Upper lobe of right lung (tissue), 1 donor: ENCODE measurements at regions not wholly inside any gene's neighbourhood (a gene's known extent, or its start where the extent isn't known, plus 50 kb on each side); places are given as distances from the start of the nearest gene placed in this dataset.

Experiments
- ATAC-seq: fragments of 200-7000 bp; cut with Tn5 transposase; one replicate; pipeline ENCODE4 v1.9.1; 2020; ENCODE audit warnings: mild to moderate bottlenecking, moderate library complexity
- DNase-seq: peaks from one replicate; pipeline ENCODE4 v3.0.0-alpha.2; 2020
- H3K27ac ChIP-seq: fragments of 200-600 bp; one replicate; pipeline ENCODE4 v1.8.0; 2022
- H3K27me3 ChIP-seq: fragments of 200-600 bp; one replicate; pipeline ENCODE4 v1.8.0; 2022; ENCODE audit warnings: mild to moderate bottlenecking
- H3K36me3 ChIP-seq: fragments of 200-600 bp; one replicate; pipeline ENCODE4 v1.8.0; 2022
- H3K4me1 ChIP-seq: fragments of 200-600 bp; one replicate; pipeline ENCODE4 v1.8.0; 2022
- H3K4me3 ChIP-seq: fragments of 200-600 bp; one replicate; pipeline ENCODE4 v1.8.0; 2022; ENCODE audit warnings: mild to moderate bottlenecking
- H3K9me3 ChIP-seq: fragments of 200-600 bp; one replicate; pipeline ENCODE4 v1.8.0; 2022
- intact Hi-C: fragments of 100-400 bp; cut with DNase I; formaldehyde crosslinking; loops from one replicate; pipeline ENCODE4 v1.11.0; 2022
- TF ChIP-seq, protein P1 (sequence below): fragments of 200-600 bp; IDR thresholded peaks from one replicate; pipeline ENCODE4 v1.8.0; 2022; ENCODE audit warnings: antibody characterized with exemption
- donor health status: DM: no; HTN: yes; CAD: no; lungs with severe emphysema.

DNA sequence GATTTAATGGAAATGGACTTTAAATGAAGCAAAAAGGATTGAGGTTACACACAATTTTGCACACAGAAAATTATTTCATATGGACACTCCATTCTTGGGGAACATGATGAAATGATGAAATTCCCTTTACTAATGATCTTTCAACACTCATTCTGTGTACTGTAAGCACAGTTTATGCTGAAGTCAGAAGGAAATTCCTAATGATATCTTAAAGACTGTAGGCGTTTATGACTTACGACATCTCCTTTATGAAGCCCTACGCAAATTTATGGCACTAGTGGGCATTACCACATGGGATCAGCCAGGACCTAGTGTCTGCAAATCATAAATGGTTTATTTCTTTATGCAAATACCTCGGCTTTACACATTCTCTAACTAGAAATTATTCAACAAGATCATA is 97.9 kb upstream of the SOX5 start:
- H3K36me3 ChIP-seq = no peaks in the 10 kb centered on the region
- peaks cover 9% of the 10 kb centered on the region for H3K9me3 ChIP-seq
- TF ChIP-seq, protein P1, sequence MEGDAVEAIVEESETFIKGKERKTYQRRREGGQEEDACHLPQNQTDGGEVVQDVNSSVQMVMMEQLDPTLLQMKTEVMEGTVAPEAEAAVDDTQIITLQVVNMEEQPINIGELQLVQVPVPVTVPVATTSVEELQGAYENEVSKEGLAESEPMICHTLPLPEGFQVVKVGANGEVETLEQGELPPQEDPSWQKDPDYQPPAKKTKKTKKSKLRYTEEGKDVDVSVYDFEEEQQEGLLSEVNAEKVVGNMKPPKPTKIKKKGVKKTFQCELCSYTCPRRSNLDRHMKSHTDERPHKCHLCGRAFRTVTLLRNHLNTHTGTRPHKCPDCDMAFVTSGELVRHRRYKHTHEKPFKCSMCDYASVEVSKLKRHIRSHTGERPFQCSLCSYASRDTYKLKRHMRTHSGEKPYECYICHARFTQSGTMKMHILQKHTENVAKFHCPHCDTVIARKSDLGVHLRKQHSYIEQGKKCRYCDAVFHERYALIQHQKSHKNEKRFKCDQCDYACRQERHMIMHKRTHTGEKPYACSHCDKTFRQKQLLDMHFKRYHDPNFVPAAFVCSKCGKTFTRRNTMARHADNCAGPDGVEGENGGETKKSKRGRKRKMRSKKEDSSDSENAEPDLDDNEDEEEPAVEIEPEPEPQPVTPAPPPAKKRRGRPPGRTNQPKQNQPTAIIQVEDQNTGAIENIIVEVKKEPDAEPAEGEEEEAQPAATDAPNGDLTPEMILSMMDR = no peak
- no peaks in the 10 kb centered on the region for H3K4me1 ChIP-seq
- DNase-seq (no peak), ATAC-seq (no peak)
- H3K27ac ChIP-seq = no peak overlapping the region
- H3K4me3 ChIP-seq = no peak overlapping the region
- intact Hi-C loops = no loop called here
- no peaks in the 10 kb centered on the region for H3K27me3 ChIP-seq

DNA sequence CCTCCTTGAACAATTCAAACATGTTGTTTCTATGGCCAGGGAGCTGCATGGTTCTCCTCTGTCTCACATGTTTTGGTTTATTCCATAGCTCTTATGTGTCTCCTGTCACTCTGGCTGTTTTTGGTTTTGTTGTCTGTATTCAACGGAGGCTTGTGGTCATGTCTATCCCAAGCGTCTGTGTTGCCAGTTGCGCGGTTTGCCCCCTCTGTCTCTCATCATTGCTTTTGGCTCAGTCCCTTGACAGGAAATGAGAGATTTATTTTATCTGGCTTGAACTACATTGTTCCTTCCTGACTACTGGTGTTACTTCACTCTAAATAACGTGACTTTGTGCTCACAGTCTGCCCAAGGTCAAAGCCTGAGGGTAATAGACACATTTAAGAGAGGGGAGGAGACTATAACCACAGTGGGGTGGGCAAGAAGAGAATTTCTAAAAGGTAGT is 96.4 kb upstream of the SOX5 start:
- Histone ChIP-seq H3K4me1 (no peaks in the 10 kb centered on the region), H3K4me3 (no peak overlapping the region), H3K27me3 (no peaks in the 10 kb centered on the region), H3K9me3 (peaks cover 9% of the 10 kb centered on the region), H3K36me3 (no peaks in the 10 kb centered on the region), H3K27ac (no peak overlapping the region)
- no peak for DNase-seq
- TF ChIP-seq, protein P1 = no peak
- intact Hi-C loops = no loop called here
- no peak for ATAC-seq

DNA sequence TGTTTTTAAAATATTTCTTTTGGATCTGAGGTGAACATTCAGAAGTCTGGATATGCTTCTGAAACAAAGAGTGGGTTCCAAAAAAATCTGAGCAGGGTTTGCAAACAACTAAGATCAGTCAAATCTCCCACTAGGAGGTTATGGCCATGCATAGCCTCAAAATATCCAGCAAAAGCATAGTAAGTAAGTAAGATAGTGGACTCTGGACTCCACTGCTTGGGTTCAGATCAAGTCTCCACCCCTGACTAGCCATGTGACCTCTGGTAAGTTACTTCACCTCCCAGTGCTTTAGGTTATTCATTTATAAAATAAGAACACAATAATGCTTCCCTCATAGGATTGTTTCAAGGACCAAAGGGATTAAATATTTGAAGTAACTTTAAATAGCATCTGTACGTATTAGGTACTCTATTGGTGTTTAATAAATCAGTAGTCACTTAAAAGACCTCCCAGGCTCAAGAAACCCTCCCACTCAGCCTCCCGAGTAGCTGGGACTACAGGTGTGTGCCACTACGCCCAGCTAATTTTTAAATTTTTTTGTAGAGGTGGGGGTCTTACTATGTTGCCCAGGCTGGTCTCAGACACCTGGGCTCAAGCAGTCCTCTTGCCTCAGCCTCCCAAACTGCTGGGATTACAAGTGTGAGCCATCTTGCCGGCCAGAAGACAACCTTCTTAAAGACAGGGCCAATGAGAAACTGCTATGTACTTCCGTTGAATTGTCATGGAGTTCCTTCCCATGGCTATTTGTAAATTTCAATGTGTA is 95.7 kb upstream of the SOX5 start:
- DNase-seq (no peak), ATAC-seq (no peak)
- Histone ChIP-seq H3K4me3 (no peak overlapping the region), H3K9me3 (peaks cover 9% of the 10 kb centered on the region), H3K36me3 (no peaks in the 10 kb centered on the region), H3K4me1 (no peaks in the 10 kb centered on the region), H3K27me3 (no peaks in the 10 kb centered on the region), H3K27ac (no peak overlapping the region)
- TF ChIP-seq, protein P1 = no peak
- intact Hi-C loops = no loop called here

DNA sequence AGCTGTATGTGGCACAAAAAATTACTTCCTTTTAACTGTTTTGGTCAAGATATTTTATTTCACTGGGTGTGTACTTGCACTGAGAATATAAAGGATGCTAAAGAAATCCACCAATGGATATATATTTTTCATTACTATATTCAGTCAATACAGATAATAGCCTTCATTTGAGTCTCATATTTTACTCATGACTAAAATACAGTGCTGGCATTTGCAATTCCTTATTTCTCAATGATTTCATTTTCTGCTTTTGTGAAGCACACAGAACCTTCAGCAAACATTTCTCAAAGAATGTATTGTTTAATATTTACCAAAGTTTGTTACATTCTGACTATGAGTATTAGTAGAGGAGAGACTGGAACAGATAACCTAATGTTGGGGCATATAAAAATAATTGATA is 93.2 kb upstream of the SOX5 start:
- H3K9me3 ChIP-seq = no peaks in the 10 kb centered on the region
- TF ChIP-seq, protein P1 = no peak
- DNase-seq = no peak
- H3K27me3 ChIP-seq = no peaks in the 10 kb centered on the region
- no peaks in the 10 kb centered on the region for H3K4me1 ChIP-seq
- H3K4me3 ChIP-seq = no peak overlapping the region
- ATAC-seq = no peak
- intact Hi-C loops = no loop called here
- no peaks in the 10 kb centered on the region for H3K36me3 ChIP-seq
- no peak overlapping the region for H3K27ac ChIP-seq

DNA sequence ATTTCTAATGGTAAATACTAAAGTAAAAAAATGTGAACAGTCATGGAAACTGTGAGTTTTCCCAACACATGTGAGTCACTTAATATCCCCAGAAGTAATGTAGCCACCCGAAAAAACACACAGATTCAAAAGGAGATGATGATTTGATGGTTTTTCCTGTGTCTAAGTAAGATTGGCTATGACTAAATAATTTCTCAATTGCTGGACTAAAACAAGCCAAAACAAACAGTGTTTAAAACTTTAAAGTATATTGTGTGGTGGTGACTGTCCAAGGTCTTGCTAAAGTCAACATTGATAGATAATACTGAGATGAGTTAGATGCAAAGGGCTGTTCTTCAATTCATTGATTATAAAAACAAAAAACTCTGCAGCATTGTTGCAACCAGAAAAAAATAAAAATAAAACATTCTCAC is 89.6 kb upstream of the SOX5 start:
- Histone ChIP-seq H3K4me1 (no peaks in the 10 kb centered on the region), H3K9me3 (no peaks in the 10 kb centered on the region), H3K36me3 (no peaks in the 10 kb centered on the region), H3K27me3 (no peaks in the 10 kb centered on the region), H3K27ac (no peak overlapping the region), H3K4me3 (no peak overlapping the region)
- no peak for DNase-seq
- no peak for ATAC-seq
- intact Hi-C loops = no loop called here
- TF ChIP-seq, protein P1 = no peak
